HL-60 (cell line): ENCODE measurements at regions not wholly inside any gene's neighbourhood (a gene's known extent, or its start where the extent isn't known, plus 50 kb on each side); places are given as distances from the start of the nearest gene placed in this dataset.

ENCODE experiments used
- POLR2AphosphoS5 ChIP-seq: IDR thresholded peaks from 2 replicates; pipeline ENCODE4 v1.6.1; 2012; ENCODE audit warnings: low read depth
- SPI1 ChIP-seq: IDR thresholded peaks from 2 replicates; pipeline ENCODE4 v1.6.1; 2012; ENCODE audit warnings: low read depth, mild to moderate bottlenecking, borderline replicate concordance
- TF ChIP-seq, protein P1 (sequence below): IDR thresholded peaks from one replicate; pipeline ENCODE4 v1.5.1; 2011; ENCODE audit warnings: low read length, control low read depth, inconsistent platforms; ENCODE audit not compliant: insufficient read depth

DNA sequence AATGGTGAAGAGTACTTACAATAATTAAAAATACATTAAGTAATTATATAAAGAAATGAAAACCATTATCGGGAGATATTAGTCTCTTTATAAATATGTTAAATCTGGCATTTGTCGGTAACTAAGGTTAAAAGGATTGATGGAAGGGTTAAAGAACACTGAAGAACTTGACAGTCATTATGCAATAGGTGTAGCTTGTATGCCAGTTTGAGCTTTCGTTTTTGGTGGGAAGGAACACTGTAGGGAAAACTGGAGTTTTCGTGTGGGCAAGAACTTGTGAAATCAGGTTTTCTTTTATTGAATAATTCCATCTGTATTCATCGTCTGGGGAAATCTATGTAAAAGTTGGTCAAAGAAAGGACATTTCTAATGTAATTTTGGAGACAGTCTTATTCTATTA is 142.3 kb downstream of the DMRTA1 start:
- TF ChIP-seq, protein P1, sequence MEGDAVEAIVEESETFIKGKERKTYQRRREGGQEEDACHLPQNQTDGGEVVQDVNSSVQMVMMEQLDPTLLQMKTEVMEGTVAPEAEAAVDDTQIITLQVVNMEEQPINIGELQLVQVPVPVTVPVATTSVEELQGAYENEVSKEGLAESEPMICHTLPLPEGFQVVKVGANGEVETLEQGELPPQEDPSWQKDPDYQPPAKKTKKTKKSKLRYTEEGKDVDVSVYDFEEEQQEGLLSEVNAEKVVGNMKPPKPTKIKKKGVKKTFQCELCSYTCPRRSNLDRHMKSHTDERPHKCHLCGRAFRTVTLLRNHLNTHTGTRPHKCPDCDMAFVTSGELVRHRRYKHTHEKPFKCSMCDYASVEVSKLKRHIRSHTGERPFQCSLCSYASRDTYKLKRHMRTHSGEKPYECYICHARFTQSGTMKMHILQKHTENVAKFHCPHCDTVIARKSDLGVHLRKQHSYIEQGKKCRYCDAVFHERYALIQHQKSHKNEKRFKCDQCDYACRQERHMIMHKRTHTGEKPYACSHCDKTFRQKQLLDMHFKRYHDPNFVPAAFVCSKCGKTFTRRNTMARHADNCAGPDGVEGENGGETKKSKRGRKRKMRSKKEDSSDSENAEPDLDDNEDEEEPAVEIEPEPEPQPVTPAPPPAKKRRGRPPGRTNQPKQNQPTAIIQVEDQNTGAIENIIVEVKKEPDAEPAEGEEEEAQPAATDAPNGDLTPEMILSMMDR: no peak
- no peak for TF ChIP-seq SPI1
- no peak for TF ChIP-seq POLR2AphosphoS5
